Femur (tissue), 1 donor: ENCODE measurements at regions not wholly inside any gene's neighbourhood (a gene's known extent, or its start where the extent isn't known, plus 50 kb on each side); places are given as distances from the start of the nearest gene placed in this dataset.

ENCODE experiments used
- DNase-seq: peaks from one replicate; pipeline ENCODE4 v3.0.0-alpha.2; 2017

DNA sequence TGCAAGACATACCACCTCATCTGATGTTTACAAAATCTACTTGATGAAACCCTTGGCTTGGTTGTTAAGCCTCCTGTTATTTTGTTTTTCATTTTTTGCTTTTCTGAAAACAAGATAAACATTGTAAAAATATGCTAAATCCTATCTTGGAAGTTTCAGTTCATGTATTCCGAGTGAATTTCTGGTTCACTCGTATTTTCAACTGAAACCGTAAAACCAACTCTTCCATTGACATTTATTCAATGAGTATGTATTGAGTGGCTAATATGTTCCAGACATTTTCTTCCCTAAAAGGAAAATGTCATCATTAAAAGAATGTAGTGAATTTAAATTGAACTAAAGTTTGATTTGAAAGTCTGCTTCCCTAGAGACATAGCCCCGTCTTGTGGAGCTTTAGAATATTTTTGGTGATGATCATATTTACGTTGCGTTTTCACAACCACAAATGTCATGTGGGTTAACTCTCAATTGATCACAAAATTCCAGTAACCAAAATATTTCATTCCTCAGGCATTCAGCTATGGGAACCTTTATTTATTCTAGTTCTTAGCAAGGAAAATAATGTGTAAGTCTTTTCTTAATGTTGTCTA is 204.2 kb downstream of the MBD2 start:
- DNase-seq: no peak

DNA sequence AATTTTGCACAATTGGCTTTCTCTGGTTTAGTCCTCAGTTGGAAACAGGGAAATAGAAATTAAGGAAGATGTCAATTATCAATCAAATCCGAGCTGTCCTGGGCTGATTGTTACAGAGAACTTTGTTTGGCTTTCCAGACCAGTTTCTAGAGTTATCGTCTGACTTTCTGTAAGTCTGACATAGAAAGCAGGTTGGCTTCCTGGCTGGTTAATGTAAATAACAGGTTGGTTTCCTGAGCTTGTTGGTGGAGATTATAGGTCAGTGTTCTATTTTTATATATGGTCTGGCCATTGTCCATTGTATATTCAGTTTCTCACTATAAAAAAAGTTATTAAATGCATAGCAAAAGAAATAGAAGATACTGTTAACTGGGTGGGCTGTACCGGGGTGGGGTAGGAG is 204.8 kb downstream of the MBD2 start:
- DNase-seq: no peak

DNA sequence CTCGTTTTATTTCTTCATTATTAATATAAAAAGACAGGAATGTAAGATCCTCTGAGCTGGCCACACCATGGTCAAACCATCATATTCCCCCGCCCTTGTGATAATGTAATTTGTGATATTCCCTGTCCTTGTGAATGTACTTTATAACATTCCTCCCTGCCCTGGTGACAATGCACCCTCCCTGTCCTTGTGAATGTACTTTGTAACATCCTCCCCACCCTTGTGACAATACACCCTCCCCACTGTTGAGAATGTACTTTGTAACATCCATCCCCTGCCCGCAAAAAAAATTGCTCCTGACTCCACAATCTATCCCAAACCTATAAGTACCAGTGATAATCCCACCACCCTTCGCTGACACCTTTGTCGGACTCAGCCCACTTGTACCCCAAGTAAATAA is 211.0 kb downstream of the MBD2 start:
- DNase-seq: no peak

DNA sequence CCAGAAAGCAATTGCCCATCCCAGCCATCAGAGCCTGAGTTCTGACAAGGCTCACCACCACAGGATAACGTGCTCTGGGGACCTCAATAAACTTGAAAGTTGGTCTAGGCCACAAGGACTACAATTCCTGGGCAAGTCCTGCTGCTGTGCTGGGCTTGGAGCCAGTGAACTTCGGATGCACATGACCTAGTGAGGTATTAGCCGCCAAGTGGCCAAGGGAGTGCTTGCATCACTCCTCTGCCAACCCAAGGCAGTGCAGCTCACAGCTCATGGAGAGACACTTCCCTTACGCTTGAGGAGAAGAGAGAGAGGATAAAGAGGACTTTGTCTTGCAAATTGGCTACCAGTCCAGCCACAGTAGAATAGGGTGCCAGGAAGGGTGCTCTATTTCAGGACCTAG is 219.6 kb downstream of the MBD2 start:
- no peak for DNase-seq

DNA sequence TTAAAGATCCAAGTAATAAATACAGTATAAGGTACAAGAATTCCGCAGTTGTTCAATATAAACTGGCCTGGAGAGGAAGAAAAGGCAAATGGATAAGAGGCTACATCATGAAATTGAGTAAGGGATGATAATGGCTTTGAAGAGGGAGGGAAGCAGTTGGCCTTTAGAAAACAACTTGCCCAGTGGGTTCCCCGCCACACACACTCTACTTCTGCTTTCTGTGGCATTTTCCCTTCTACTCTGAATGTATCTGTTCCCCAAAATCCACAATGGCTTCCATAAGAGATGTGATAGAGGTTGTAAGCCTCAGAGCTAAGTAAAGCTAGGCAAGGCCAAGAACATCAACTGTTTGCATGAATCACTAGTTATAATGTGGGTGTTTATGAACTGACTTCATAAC is 221.3 kb downstream of the MBD2 start:
- no peak for DNase-seq

DNA sequence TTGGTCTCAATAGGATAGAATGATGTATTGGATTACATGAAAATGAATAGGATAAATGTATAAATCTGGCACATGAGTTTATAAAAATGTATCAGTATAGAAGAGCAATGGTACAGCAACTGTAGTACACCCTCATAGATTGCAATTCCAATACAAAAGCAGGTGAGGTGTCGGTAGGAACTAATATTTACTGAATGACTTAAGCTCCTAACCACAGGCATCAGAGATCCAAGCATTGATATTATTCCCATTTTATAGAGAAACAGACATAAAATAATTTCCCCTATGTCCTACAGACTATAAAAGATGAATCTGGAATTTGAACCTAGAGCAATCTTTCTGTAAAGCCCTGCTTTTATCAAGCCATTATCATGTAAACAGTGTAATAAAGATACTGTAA is 227.4 kb downstream of the MBD2 start:
- DNase-seq: no peak

DNA sequence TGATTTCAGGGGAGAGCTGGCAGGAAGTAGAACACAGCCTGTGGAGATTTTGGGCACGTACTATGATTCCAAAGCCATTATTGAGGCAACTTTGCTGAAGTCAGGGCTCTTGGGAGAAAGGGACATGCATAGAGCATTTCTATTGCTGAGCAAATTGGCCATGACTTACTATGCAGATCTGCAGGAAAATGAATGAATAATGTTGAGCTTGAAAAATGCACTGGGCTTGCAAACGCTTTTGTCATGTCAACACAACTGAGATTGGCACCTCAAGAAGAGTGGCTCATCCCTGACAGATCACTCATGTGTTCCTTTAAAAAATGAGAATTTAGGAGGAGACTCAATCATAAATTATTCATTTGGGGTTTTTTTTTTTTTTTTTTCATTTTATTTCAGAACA is 230.5 kb downstream of the MBD2 start:
- DNase-seq: no peak

DNA sequence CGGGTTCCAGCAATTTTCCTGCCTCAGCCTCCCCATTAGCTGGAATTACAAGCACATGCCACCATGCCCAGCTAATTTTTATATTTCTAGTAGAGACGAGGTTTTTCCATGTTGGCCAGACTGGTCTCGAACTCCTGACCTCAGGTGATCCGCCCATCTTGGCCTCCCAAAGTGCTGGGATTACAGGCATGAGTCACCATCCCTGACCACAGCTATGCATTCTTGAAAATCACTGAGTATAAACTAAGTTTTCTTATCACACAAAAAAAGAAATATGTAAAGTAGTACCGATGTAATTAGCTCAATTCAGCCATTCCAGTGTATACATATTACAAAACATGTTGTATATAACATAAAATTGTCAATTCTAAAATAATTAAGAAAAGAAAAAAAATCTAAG is 232.7 kb downstream of the MBD2 start:
- no peak for DNase-seq

DNA sequence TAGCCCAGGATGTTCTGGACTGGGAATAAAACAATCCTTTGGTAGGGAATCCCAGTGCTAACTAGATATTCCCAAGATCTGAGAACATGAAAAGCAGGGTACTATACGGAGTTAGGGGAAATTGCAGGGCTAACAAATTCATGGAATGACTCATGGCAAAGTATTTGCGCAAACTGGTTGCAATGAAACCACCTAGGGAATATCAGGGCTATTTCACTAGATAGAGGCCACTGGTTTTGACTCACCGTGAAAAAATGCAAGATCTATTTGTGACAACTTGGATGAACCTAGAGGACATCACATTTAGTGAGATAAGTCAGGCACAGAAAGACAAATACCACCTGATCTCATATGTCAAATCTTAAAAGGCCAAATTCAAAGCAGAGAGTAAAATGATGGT is 233.3 kb downstream of the MBD2 start:
- DNase-seq: no peak

DNA sequence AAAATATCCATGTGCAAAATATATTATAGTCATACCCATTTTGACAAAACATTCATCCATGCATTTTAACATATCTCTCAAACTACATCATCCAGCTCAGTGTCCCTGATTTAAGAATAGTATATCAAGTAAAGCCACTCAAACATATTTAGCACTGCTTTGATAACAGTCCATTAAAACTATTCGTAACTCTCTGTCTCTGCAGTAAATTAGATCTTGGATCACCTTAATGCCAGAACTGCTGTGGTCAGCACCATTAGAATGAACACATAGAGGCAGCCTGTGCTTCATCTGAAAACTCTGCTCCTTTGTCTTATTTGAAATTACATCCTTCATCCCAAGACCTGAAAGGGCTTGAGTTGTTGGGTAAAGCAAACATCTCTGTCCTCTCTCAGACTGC is 234.0 kb downstream of the MBD2 start:
- DNase-seq: no peak

DNA sequence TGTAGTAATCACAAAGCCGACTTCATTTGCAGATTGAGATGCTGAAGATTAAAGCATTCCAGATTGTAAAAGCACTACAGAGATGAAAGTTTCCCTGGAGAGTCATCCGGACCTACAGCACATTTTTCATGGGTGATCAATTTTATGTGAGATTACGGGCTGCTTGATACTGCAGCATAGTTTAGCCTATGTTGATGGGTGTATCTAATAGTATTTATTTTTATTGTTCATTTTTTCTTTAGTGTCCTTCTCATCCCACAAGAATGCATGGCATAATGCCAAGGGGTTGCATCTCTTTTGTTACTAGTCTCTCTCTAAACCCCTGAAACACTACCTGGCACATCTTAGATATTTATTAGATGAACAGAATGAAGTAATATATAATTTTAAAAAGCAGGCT is 240.4 kb downstream of the MBD2 start:
- DNase-seq: no peak

DNA sequence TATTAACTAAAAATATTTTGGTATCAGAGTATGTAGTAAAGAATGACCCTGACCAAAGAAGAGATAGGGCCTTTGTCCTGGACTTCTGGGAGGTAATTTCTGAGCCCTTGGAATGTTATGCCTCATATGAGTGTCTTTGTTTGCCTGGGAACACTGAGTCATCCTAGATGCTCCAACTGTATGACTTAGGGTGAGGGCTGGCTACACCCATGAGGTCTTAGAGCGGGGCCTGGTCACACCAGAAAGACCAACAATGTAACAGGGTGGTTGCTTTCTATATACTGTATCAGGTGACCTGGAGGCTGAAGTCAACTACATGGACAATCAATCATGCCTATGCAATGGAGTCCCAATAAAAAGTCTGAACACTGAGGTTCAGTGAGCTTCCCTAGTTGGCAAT is 253.1 kb downstream of the MBD2 start:
- no peak for DNase-seq

DNA sequence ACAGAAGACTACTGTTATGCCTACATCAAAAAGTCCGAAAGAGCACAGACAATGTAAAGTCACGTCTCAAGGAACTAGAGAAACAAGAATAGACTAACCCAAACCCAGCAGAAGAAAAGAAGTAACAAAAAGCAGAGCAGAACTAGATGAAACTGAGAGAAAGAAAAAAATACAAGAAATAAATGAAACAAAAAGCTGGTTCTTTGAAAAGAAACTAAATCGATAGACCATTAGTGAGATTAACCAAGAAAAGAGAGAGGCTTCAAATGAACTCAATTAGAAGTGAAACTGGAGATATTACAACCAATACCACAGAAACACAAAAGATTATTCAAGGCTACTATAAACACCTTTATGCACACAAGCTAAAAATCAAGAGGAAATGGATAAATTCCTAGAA is 271.8 kb downstream of the MBD2 start:
- DNase-seq: no peak

DNA sequence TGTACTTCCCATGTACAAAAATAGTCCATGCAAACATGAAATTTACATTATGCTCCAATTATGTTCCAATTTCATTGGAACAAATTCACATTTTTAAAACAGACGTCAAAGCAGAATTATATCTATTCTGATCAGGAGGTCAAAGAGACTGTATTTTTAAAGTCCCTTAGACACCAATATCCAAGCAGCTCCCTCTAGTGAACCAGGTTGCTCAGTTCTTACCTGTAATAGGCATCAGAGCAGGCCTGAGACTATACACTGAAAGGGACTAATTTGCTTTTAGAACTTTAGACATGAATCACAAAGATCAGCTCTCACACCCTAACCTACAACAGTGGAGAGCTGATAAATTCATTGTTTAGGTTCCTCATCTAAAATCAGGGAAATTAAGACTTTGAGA is 273.9 kb downstream of the MBD2 start:
- DNase-seq: no peak

DNA sequence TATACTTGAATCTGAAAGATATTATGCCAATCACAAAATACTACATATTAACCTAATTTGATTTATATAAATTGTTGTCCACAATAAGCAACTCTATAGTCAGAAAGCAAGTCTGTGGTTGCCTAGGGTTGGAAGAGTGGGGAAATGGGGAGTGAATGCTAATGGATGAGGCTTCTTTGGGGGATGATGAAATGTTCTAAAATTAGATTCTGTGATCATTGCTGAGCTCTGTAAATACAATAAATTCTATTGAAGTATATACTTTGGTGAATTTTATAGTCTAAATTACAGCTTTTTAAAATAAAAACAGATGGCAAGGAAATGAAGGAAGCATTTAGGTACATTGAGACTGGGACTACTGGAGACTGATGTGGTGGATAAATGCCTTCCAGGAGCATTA is 275.5 kb downstream of the MBD2 start:
- DNase-seq: no peak

DNA sequence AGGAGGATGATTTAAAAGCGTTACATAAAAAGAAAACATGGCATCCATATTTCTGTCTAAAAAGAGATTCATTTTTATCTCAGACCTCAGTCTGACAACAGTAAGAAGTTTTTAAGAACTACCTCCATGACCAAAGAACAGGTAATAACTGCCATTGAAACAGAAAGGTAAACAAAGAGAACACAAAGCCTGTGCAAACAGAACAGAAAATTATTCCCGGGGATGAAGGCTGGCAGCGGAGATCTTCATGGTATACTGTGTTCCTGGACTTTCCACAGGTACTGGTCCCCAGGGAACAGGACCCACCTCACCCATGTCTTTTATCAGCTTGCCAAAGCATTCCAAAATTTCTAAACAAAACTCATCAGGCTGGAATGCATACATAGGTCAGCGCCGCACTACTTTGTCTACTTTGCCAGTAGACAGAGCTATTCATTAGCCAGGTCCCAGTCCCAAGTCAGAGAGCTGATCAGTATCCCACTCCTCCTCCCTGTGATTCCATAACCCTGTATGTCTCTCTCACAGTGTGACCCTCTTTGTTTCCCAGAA is 277.3 kb downstream of the MBD2 start:
- no peak for DNase-seq

DNA sequence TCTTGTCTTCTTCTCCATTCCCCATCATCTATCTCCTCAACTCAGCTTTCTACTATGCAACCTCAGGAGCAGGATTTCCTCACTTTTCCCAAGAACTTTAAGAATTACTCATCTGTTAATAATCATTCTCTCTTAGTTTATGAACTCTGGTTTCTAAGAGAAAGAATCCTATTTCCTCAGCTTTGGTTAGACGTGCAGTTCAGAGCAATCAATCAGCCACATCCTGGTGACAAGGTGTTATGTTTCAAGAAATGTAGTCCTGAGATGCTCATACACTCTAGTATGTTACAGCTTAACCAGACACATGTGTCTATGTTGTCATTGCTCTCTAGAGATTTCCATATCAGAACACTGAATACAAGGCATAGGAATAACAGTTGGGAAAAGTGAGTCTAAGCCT is 277.9 kb downstream of the MBD2 start:
- no peak for DNase-seq

DNA sequence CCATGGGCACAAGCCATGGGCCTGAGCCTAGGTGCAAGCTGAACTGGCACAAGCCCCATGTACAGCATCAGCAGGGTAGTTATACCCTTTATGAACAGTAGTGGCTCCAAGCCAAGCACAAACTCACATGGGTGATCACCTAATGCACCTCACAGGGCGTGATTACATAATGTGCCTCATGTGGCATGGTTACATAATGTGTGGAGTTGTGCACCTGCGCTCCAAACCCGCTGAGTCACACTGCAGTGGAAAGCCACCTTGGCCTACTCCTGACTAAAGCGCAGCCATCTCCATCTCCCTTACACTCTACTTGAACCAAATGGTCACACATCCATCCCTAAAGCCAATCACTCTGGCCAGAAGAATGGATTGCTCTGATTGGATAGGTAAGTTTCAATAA is 279.7 kb downstream of the MBD2 start:
- no peak for DNase-seq

DNA sequence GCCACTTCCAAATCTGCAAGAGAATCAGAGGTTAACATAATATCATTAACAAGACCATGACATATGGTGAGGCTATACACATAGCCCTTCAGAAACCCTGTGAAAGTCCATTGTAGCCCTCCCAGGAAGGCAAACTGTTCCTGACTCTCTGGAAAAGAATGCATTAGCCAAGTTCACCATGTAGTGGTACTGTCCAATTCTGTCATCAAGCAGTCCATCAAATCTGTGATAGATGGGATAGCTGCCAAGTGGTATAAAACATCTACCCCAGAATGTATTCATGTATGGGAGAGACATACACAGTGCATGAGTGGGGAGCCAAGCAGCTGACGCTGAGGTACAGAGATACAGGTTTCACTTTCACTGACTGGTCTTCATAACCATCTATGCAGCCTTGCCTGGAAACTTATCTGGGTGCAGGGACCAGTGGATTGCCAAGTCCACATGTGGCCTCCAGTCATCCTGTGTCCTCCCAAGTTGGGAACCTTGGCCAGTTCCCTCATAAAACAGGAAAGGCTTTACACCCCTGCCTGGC is 281.1 kb downstream of the MBD2 start:
- DNase-seq: no peak

DNA sequence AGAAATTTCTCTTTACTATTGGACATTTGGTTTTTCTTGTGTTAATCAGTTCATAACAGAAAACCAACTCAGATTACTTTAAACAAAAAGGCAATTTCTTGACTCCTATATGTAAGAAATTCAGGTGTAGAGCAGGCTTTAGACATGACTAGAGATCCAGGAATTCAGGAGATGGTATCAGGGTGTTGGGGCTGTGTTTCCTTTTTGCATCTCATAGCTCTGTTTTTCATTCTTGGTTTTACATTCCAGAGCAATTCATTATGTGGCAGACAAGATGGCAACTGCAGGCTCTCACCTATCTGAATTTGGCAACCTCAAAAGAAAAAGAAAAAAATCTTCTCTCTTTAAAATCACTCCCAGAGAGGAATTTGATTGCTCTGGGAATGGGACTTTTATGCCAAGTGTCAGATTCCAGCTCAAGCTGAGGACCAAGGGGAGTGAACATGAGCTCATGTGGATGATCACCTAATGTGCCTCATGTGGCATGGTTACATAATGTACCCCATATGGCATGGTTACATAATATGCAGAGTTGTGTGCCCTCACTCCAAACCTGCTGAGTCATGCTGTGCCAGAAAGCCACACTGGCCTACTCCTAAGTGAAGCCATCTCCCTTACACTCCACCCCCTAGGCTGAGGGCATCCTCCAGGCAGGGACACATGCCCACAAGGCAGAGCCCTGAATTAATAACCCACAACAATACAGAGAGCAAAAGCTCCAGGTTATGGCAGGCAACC is 282.7 kb downstream of the MBD2 start:
- DNase-seq: no peak

DNA sequence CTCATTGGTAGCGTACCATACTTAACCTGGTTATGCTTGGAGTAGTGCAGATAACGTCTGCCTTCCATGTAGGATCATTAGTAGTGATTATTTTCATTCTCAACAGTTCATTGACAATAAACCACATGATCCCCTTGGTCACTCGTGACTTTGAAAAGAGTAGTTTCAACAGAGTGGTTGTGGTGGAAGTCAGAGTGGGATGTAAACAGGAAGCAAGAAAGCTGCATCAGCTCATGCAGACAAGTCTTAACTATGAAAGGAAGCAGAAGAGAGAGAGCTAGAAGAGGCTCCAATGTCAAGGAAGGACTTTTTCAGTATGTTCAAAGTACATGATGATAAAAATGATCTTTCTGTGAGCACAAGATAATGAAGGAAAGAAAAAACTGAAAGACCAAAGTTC is 287.4 kb downstream of the MBD2 start:
- no peak for DNase-seq

DNA sequence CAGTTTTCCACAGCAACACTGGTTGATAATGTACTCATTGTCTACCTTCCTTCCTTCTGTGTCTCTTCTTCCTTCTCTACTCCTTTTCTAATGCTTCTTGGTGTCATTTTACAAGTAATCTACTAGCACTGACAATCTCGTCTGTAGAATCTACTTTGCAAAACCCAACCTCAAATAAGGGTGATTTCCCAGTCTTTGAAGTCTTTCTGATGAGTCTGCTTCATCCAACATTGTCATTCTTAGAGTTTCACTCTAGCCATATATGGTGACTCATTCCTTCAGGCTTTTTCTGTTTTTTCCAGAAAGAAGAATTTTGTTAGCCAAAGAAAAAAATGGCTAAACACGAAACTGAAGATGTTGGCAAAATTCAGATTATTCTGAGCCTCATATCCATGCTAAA is 288.7 kb downstream of the MBD2 start:
- DNase-seq: no peak

DNA sequence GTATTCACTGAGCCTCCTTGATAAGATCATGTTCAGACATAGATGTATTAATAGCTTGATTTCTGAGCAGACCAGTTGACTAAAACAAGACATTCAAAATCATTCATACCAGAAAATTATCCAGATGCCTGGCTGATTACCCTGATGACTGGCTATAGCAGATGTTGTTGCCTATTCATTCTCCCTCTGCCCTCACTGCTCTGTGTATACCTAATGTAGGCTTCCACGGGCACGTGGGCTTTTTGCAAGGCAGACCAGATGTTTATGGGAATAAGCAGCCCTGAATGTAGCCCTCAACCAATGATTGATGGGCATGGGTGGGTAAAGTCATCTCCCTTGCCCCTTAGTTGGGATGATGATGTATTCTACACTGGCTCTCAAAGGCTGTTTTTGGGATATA is 289.1 kb downstream of the MBD2 start:
- no peak for DNase-seq

DNA sequence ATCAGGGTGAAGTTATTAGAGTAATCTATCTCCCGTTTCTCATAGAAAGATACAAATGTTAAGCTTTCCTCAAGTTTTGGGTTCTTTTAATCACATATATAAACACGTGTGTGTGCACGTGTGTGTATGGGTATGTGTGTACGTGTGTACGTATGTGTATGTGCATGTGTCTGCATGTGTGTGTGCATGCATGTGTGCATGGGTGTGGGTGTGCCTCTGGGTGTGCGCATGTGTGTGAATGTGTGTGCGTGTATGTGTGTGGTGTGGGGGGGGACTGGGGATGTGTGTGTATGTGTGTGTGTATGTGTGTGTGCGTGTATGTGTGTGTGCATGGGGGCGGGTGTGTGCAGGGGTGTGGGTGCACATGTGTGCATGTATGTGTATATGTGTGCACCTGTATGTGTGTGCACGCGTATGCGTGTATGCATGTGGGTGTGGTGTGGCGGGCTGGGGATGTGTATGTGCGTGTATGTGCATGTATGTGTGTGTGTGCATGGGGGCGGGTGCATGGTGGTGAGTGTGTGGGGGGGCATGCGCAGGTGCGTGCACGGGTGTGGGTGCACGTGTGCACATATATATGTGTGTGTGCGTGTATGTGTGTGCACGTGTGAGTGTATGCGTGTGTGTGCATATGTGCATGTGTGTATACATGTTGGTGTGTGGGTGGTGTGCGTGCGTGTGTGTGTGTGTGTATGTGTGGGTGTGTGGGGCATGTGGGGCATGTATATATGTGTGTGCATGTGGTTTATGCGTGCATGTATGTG is 304.0 kb downstream of the MBD2 start:
- no peak for DNase-seq
